Activated CD4-positive, alpha-beta T cell treated with anti-CD3 and anti-CD28 coated beads, Interleukin-2, amount 50 U/mL, for 48 hours (primary cell): ENCODE measurements at regions not wholly inside any gene's neighbourhood (a gene's known extent, or its start where the extent isn't known, plus 50 kb on each side); places are given as distances from the start of the nearest gene placed in this dataset.
"Not testable (repeated sequence)": the region's sequence is repeated elsewhere in the genome, so short reads cannot be mapped to it uniquely, and the experiment has no call there.

Experiments
- DNase-seq, 2 experiments: peaks; one replicate each; pipeline ENCODE4 v3.0.0-alpha.2; 2020

- DNase-seq: no peak
Measured at GRCh38 chr3:182485301-182485700, 308.0 kb upstream of the ATP11B start.

- no peak for DNase-seq
Measured at GRCh38 chr3:182486463-182486862, 306.8 kb upstream of the ATP11B start.

- DNase-seq: no peak
Measured at GRCh38 chr3:182487143-182487542, 306.2 kb upstream of the ATP11B start.

GRCh38 chr3:182487611-182488010, 305.7 kb upstream of the ATP11B start:
- no peak for DNase-seq

- DNase-seq: no peak
Measured at GRCh38 chr3:182490596-182491491, 302.5 kb upstream of the ATP11B start.

GRCh38 chr3:182491577-182491976, 301.7 kb upstream of the ATP11B start:
- DNase-seq: no peak

- DNase-seq: no peak
Measured at GRCh38 chr3:182492536-182492935, 300.8 kb upstream of the ATP11B start.

GRCh38 chr3:182500289-182500688, 293.0 kb upstream of the ATP11B start:
- DNase-seq: no peak

GRCh38 chr3:182501856-182502255, 291.4 kb upstream of the ATP11B start:
- no peak for DNase-seq

GRCh38 chr3:182503401-182503800, 289.9 kb upstream of the ATP11B start:
- DNase-seq: no peak

GRCh38 chr3:182508919-182509711, 284.2 kb upstream of the ATP11B start:
- no peak for DNase-seq

GRCh38 chr3:182509844-182510460, 283.4 kb upstream of the ATP11B start:
- no peak for DNase-seq

- DNase-seq: no peak
Measured at GRCh38 chr3:182514236-182514964, 278.9 kb upstream of the ATP11B start.

- DNase-seq: no peak
Measured at GRCh38 chr3:182516597-182517336, 276.5 kb upstream of the ATP11B start.

- DNase-seq: no peak
Measured at GRCh38 chr3:182519569-182519968, 273.7 kb upstream of the ATP11B start.

GRCh38 chr3:182521339-182521738, 272.0 kb upstream of the ATP11B start:
- no peak for DNase-seq

GRCh38 chr3:182523424-182523823, 269.9 kb upstream of the ATP11B start:
- not testable (repeated sequence) for DNase-seq

GRCh38 chr3:182523836-182524235, 269.5 kb upstream of the ATP11B start:
- DNase-seq: no peak

- no peak for DNase-seq
Measured at GRCh38 chr3:182524711-182525401, 268.4 kb upstream of the ATP11B start.

- no peak for DNase-seq
Measured at GRCh38 chr3:182525766-182526374, 267.4 kb upstream of the ATP11B start.

- DNase-seq: no peak
Measured at GRCh38 chr3:182527745-182528144, 265.6 kb upstream of the ATP11B start.
